Parathyroid adenoma (tissue), 2 donors: ENCODE measurements at regions not wholly inside any gene's neighbourhood (a gene's known extent, or its start where the extent isn't known, plus 50 kb on each side); places are given as distances from the start of the nearest gene placed in this dataset.

ENCODE experiments used
- H2AFZ ChIP-seq: fragments of 300-600 bp; sonication (generic); one replicate; pipeline ENCODE4 v1.7.0; 2017; ENCODE audit warnings: antibody characterized with exemption, mild to moderate bottlenecking
- H3K27ac ChIP-seq: fragments of 300-600 bp; sonication (generic); one replicate; pipeline ENCODE4 v1.7.0; 2017
- H3K27me3 ChIP-seq: fragments of 300-600 bp; sonication (generic); one replicate; pipeline ENCODE4 v1.7.0; 2017; ENCODE audit warnings: low read length; ENCODE audit not compliant: control insufficient read depth, insufficient read depth
- H3K36me3 ChIP-seq: fragments of 300-600 bp; sonication (generic); one replicate; pipeline ENCODE4 v1.7.0; 2017; ENCODE audit warnings: low read length; ENCODE audit not compliant: control insufficient read depth, insufficient read depth
- H3K4me1 ChIP-seq: fragments of 300-600 bp; sonication (generic); one replicate; pipeline ENCODE4 v1.7.0; 2017; ENCODE audit warnings: control low read depth
- H3K4me2 ChIP-seq: fragments of 300-600 bp; sonication (generic); one replicate; pipeline ENCODE4 v1.7.0; 2017; ENCODE audit warnings: low read length
- H3K4me3 ChIP-seq: fragments of 300-600 bp; sonication (generic); one replicate; pipeline ENCODE4 v1.7.0; 2017; ENCODE audit warnings: low read depth, low read length
- H3K79me2 ChIP-seq: fragments of 300-600 bp; sonication (generic); one replicate; pipeline ENCODE4 v1.7.0; 2017; ENCODE audit warnings: control low read depth
- H3K9ac ChIP-seq: fragments of 300-600 bp; sonication (generic); one replicate; pipeline ENCODE4 v1.7.0; 2017; ENCODE audit warnings: mild to moderate bottlenecking
- H3K9me3 ChIP-seq: fragments of 300-600 bp; sonication (generic); one replicate; pipeline ENCODE4 v1.7.0; 2017; ENCODE audit warnings: low read length; ENCODE audit not compliant: control insufficient read depth
- CTCF ChIP-seq: fragments of 300-600 bp; sonication (generic); IDR thresholded peaks from one replicate; pipeline ENCODE4 v1.7.0; 2017; ENCODE audit warnings: antibody characterized with exemption, mild to moderate bottlenecking
- donor health status: primary hyperparathyroidism.

DNA sequence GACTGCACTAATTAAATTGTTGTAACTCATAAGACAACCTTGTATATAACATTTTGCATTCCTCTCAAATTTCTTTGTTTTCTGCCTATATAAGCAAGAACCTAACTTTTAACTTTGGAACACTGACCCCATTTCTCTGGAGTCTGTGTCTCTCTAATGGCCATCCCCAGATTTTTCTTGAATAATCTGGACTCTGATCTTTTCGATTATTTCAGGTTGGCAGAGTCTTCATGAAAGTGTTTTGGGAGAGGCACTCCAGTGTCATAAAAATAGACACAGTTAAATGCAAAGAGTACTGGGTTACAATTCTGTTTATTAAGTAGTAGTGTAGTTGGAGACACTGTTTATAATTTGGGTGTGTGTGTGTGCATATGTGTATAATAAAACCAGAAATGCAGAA, 1467.7 kb upstream of the CELF4 start:
- no peaks in the 10 kb centered on the region for H3K4me1 ChIP-seq
- H3K36me3 ChIP-seq, result no peaks in the 10 kb centered on the region
- H2AFZ ChIP-seq, result no peak overlapping the region
- H3K9me3 ChIP-seq, result no peaks in the 10 kb centered on the region
- H3K27me3 ChIP-seq, result no peaks in the 10 kb centered on the region
- no peak overlapping the region for H3K4me2 ChIP-seq
- no peak for TF ChIP-seq CTCF
- no peak overlapping the region for H3K9ac ChIP-seq
- H3K4me3 ChIP-seq, result no peak overlapping the region
- H3K27ac ChIP-seq, result no peak overlapping the region
- no peaks in the 10 kb centered on the region for H3K79me2 ChIP-seq

GRCh38 chr18:39031647-39032046, 1466.0 kb upstream of the CELF4 start:
- no peaks in the 10 kb centered on the region for H3K79me2 ChIP-seq
- H3K36me3 ChIP-seq, result no peaks in the 10 kb centered on the region
- no peak overlapping the region for H3K9ac ChIP-seq
- H3K4me2 ChIP-seq, result no peak overlapping the region
- no peak overlapping the region for H3K4me3 ChIP-seq
- no peaks in the 10 kb centered on the region for H3K4me1 ChIP-seq
- H3K9me3 ChIP-seq, result no peaks in the 10 kb centered on the region
- H3K27me3 ChIP-seq, result no peaks in the 10 kb centered on the region
- no peak for TF ChIP-seq CTCF
- H3K27ac ChIP-seq, result no peak overlapping the region
- H2AFZ ChIP-seq, result no peak overlapping the region

DNA sequence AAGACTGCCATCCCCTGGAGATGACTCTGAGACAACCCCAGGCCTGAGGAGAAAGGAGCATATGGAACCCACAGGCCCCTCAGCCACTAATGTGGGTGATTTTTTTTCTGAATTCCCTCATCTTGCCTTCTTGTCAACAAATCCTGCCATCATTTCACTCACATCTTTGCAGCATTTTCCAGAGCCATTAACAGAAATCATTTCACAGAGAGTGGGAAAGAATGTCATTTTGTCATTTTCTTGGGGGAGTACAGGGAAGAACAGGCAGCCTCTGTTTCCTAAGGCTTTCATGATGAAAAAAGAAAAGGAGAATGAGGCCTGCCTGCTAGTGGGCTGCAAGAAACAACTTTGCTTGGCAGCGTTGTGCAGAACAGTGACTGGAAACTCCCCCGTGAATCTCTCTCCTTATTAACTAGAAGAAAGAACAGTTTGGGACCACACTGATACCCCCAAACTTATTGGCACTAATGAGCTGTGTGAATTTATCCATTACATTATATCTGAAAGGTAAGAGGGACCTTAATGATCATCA, 1464.6 kb upstream of the CELF4 start:
- Histone ChIP-seq H3K36me3 (no peaks in the 10 kb centered on the region), H3K4me3 (no peak overlapping the region), H3K4me2 (no peak overlapping the region), H3K9me3 (no peaks in the 10 kb centered on the region), H3K79me2 (no peaks in the 10 kb centered on the region), H3K4me1 (no peaks in the 10 kb centered on the region), H2AFZ (no peak overlapping the region), H3K9ac (no peak overlapping the region), H3K27me3 (no peaks in the 10 kb centered on the region), H3K27ac (no peak overlapping the region)
- TF ChIP-seq CTCF, result no peak

DNA sequence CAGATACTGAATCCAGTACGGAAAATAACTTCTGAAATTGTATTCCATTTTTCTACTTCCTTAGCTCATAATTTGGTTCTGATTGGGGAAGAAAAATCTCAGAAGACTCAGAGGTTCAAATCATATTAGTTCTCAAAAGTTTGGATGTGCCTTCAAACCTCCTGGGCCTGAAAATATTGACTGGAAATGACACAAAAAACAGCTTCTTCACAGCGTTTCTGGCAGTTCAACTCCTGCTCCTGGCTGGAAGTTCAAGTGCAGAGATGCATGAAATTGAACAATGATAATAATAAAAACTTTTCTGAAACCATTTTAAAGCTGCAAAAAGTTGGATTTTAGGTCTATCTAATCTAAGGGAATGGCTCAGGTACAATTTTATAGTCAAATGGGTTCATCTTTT, 1459.9 kb upstream of the CELF4 start:
- no peak for TF ChIP-seq CTCF
- Histone ChIP-seq H2AFZ (no peak overlapping the region), H3K4me3 (no peak overlapping the region), H3K27me3 (no peaks in the 10 kb centered on the region), H3K36me3 (no peaks in the 10 kb centered on the region), H3K9me3 (no peaks in the 10 kb centered on the region), H3K79me2 (no peaks in the 10 kb centered on the region), H3K4me1 (no peaks in the 10 kb centered on the region), H3K9ac (no peak overlapping the region), H3K27ac (no peak overlapping the region), H3K4me2 (no peak overlapping the region)

- H3K36me3 ChIP-seq, result no peaks in the 10 kb centered on the region
- TF ChIP-seq CTCF, result no peak
- no peaks in the 10 kb centered on the region for H3K4me1 ChIP-seq
- no peak overlapping the region for H3K27ac ChIP-seq
- H3K4me3 ChIP-seq, result no peak overlapping the region
- H3K4me2 ChIP-seq, result no peak overlapping the region
- no peak overlapping the region for H3K9ac ChIP-seq
- no peaks in the 10 kb centered on the region for H3K9me3 ChIP-seq
- no peak overlapping the region for H2AFZ ChIP-seq
- H3K27me3 ChIP-seq, result no peaks in the 10 kb centered on the region
- H3K79me2 ChIP-seq, result no peaks in the 10 kb centered on the region
Observed at GRCh38 chr18:39019989-39020388, 1454.4 kb upstream of the CELF4 start.
